Thyroid gland (tissue), 4 donors: ENCODE measurements at regions not wholly inside any gene's neighbourhood (a gene's known extent, or its start where the extent isn't known, plus 50 kb on each side); places are given as distances from the start of the nearest gene placed in this dataset.

Source experiments
- DNase-seq, 2 donors: peaks; one replicate each; pipeline ENCODE4 v3.0.0-alpha.2; 2019
- H3K27ac ChIP-seq, 3 donors: fragments of 200-600 bp; sonication (generic); 1 replicate in 2 of 3; 2 replicates in 1 of 3; pipeline ENCODE4 v1.5.1; 2016 to 2019; ENCODE audit warnings: mild to moderate bottlenecking in 1 of 3, moderate library complexity in 1 of 3
- H3K27me3 ChIP-seq: fragments of 200-600 bp; sonication (generic); one replicate; pipeline ENCODE4 v1.5.1; 2019
- H3K36me3 ChIP-seq, 2 donors: fragments of 200-600 bp; sonication (generic); one replicate each; pipeline ENCODE4 v1.5.1; 2016 to 2019
- H3K4me1 ChIP-seq, 2 donors: fragments of 200-600 bp; sonication (generic); one replicate each; pipeline ENCODE4 v1.5.1; 2017 to 2019
- H3K4me3 ChIP-seq, 3 donors: fragments of 200-600 bp; sonication (generic); replicated peaks in 1 of 3; 1 replicate in 2 of 3; 2 replicates in 1 of 3; pipeline ENCODE4 v1.5.1; 2016; ENCODE audit warnings: mild to moderate bottlenecking in 1 of 3
- H3K9me3 ChIP-seq: fragments of 200-600 bp; sonication (generic); one replicate; pipeline ENCODE4 v1.5.1; 2017
- CTCF ChIP-seq, 6 experiments: fragments of 200-600 bp in 3 of 6; fragments of 450-650 bp in 3 of 6; sonication (generic) in 3 of 6; IDR thresholded peaks; one replicate each; pipeline ENCODE4 v1.5.1; 2016 to 2019; ENCODE audit warnings: antibody characterized with exemption in 6 of 6, mild to moderate bottlenecking in 2 of 6, inconsistent platforms in 1 of 6, moderate library complexity in 1 of 6
- POLR2A ChIP-seq, 2 donors: fragments of 450-650 bp; IDR thresholded peaks; one replicate each; pipeline ENCODE4 v1.6.1; 2017; ENCODE audit warnings: antibody characterized with exemption in 2 of 2, mild to moderate bottlenecking in 2 of 2, moderate library complexity in 1 of 2
- WGBS, 2 donors: methylation state at CpG; one replicate each; pipeline ENCODE4 v1.1.5; 2017; 5-methylcytosine and 5-hydroxymethylcytosine counted together
- intact Hi-C: fragments of 100-400 bp; cut with DNase I; formaldehyde crosslinking; loops from one replicate; pipeline ENCODE4 v1.15.1; 2023

- Histone ChIP-seq H3K9me3 (no peaks in the 10 kb centered on the region), H3K27me3 (no peaks in the 10 kb centered on the region), H3K4me1 (peaks cover 0 to 4% of the 10 kb centered on the region in 2 donors), H3K27ac (peak overlapping the region; percentile 1 to 19 (median 11)), H3K4me3 (no peak overlapping the region), H3K36me3 (no peaks in the 10 kb centered on the region)
- DNase-seq, result peak; percentile 43 to 47
- WGBS, 2 donors, result 15 to 22% methylated on average over 3 of the region's 3 CpGs
- TF ChIP-seq POLR2A (IDR thresholded peaks at IDR 0.05) (no peak), CTCF (IDR thresholded peaks at IDR 0.05) (no peak)
- intact Hi-C loops, result no loop called here
Observed at GRCh38 chr5:82620957-82621600, 342.9 kb upstream of the RPS23 start.

GRCh38 chr5:82619097-82619496 is 340.9 kb upstream of the RPS23 start:
- DNase-seq, result no peak
- H3K27me3 ChIP-seq, result no peaks in the 10 kb centered on the region
- no peaks in the 10 kb centered on the region for H3K9me3 ChIP-seq
- TF ChIP-seq CTCF (IDR thresholded peaks at IDR 0.05) (no peak), POLR2A (IDR thresholded peaks at IDR 0.05) (no peak)
- no peak overlapping the region for H3K27ac ChIP-seq
- H3K4me3 ChIP-seq, result no peak overlapping the region
- WGBS, 2 donors, result 88 to 95% methylated on average over 3 of the region's 3 CpGs
- H3K36me3 ChIP-seq, result no peaks in the 10 kb centered on the region
- H3K4me1 ChIP-seq, result peaks cover 0 to 4% of the 10 kb centered on the region in 2 donors
- intact Hi-C loops, result no loop called here

GRCh38 chr5:82614706-82615105 is 336.6 kb upstream of the RPS23 start:
- Histone ChIP-seq H3K4me1 (no peaks in the 10 kb centered on the region), H3K27me3 (no peaks in the 10 kb centered on the region), H3K36me3 (no peaks in the 10 kb centered on the region), H3K9me3 (no peaks in the 10 kb centered on the region), H3K4me3 (no peak overlapping the region), H3K27ac (no peak overlapping the region)
- 67 to 88% methylated on average over 3 of the region's 3 CpGs for WGBS, 2 donors
- intact Hi-C loops, result no loop called here
- TF ChIP-seq CTCF (IDR thresholded peaks at IDR 0.05) (no peak), POLR2A (IDR thresholded peaks at IDR 0.05) (no peak)
- no peak for DNase-seq

GRCh38 chr5:82613891-82614290 is 335.7 kb upstream of the RPS23 start:
- Histone ChIP-seq H3K36me3 (no peaks in the 10 kb centered on the region), H3K4me3 (no peak overlapping the region), H3K27me3 (no peaks in the 10 kb centered on the region), H3K9me3 (no peaks in the 10 kb centered on the region), H3K4me1 (no peaks in the 10 kb centered on the region), H3K27ac (no peak overlapping the region)
- DNase-seq, result no peak
- TF ChIP-seq CTCF (IDR thresholded peaks at IDR 0.05), result no peak
- TF ChIP-seq POLR2A (IDR thresholded peaks at IDR 0.05), result no peak
- intact Hi-C loops, result no loop called here

GRCh38 chr5:82610686-82611085 is 332.5 kb upstream of the RPS23 start:
- intact Hi-C loops, result no loop called here
- no peak overlapping the region for H3K27ac ChIP-seq
- no peaks in the 10 kb centered on the region for H3K27me3 ChIP-seq
- no peaks in the 10 kb centered on the region for H3K9me3 ChIP-seq
- no peaks in the 10 kb centered on the region for H3K36me3 ChIP-seq
- no peak for DNase-seq
- no peak overlapping the region for H3K4me3 ChIP-seq
- no peaks in the 10 kb centered on the region for H3K4me1 ChIP-seq
- 88 to 94% methylated on average over 3 of the region's 3 CpGs for WGBS, 2 donors
- TF ChIP-seq CTCF (IDR thresholded peaks at IDR 0.05) (no peak), POLR2A (IDR thresholded peaks at IDR 0.05) (no peak)
